HPDE6-E6E7 (cell line): ENCODE measurements at regions not wholly inside any gene's neighbourhood (a gene's known extent, or its start where the extent isn't known, plus 50 kb on each side); places are given as distances from the start of the nearest gene placed in this dataset.

ENCODE experiments used
- DNase-seq: peaks from one replicate; pipeline ENCODE4 v3.0.0; 2011; ENCODE audit warnings: missing footprints; ENCODE audit errors: extremely low spot score

DNA sequence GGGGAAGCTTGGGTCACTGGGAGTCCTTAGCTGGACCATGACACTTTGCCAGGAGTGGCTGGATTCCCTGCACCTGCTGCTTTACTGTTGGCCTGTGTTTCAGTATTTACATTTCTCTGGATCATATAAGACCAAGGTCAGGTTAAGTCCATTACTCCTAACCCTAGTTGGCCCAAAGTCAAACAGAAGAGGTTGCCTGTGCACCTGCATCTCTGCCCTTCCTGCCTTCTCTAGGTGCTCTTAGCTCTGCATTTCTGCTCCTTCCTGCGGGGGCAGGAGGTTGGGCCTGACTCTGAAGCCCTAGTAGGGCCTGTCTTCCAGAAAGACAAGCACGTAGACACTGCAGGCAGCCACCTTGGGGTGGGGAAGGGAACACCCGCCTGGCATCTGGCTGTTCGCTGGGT lies 124.3 kb downstream of the RPLP1 start:
- DNase-seq = no peak

DNA sequence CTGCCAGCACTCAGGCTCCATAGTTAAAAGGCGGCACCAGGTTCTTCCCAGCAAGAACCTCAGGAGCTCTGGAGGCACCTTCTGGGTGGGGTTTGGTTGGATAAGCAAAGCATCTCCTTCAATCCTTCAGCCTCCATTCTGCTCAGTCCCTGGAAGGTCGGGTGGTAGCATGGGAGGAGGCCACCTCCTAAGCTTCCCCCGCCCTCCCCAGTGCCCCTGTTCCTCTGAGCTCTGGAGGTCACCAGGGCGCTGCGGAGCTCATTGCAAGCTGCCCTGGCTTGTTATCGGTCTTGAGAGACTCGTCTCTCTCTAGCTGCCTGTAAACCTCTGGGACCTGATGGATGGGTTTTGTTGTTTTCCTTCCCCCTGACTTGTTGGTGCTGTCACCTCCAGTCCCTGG lies 124.8 kb downstream of the RPLP1 start:
- DNase-seq = no peak

DNA sequence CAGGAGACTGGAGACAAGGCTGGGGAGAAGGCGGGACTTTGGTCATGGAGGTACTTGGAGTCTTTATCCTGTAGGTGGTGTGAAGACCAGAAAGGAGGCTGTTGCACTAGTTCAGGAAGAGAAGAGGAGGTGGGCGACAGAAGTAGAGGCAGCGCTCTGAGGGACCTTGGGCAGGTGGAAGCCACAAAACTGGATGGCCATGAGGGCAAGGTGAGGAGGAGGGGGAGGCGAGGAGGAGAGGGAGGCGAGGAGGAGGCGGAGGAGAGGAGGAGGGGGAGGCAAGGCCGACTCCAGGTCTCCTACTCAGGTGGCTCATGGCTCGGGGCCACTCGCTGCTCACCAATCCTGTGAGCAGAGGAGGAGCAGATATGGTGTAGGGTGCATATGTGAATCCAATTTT lies 125.6 kb downstream of the RPLP1 start:
- no peak for DNase-seq

DNA sequence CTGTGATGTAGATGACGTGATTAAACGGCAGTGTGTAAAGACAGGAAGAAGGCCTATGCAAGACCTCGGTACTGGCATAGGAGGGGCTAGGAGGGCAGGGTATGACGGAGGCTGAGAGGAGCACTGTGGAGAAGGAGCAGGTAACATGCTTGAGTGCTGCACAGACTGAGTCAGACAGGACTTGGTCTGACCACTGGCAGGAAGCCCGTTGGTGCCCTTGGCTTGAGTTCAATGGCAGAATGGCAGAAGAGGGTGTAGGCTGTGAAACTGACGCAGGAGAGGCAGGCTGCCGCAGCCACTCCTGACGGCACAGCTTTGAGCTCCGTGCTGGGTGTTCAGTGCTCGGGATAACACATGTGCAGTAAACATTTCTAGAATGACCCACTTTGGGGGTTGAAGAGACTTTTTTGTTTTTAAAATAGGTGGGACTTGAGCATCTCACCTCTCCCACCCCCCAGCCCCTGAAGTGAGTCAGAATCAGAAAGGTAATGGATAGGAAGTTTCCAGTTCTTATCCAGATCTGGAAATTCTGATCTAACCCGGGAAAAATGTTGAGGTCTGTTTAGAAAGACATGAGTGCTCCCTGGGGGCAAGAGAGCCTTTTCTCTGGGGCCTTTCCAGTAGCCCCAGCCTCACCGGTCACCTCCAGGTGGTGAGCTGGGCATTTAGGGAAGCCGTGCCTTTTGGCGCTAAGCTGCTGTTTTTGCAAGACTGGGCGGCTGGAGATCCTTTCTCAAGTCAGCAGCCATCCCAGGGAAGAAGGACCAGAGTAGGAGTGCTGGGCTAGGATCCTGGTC lies 126.4 kb downstream of the RPLP1 start:
- DNase-seq = peak; percentile 60

DNA sequence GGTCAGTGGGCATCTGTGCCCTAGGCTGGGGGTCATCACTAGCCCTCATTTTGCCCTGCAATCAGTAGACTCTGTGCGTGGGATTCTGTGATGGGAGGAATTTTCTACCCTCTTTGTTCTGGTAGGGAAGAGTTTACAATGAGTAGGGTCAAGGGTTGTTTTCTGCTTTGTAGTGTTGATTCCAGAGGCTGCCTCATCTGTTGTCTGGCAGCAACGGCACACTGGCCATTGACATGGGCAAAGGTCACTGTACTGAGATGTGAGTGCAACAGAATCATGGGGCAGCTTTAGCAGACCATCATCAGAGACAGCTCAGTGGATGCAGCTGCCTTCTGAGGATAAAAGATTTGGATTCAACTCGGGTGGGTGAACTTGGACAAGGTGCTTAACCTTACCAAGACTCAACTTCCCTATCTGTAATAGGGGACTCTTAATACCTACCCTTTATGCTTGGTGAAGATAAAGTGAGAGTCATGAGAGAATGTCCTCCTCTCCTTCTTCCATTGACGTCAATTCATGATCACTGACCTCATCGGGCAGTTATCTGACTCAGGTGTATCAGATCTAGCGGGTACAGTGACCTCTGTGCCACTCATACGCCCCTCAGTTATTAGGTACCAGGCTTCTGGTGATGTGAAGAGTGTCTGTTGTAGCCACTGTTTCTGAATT lies 127.5 kb downstream of the RPLP1 start:
- DNase-seq = no peak

DNA sequence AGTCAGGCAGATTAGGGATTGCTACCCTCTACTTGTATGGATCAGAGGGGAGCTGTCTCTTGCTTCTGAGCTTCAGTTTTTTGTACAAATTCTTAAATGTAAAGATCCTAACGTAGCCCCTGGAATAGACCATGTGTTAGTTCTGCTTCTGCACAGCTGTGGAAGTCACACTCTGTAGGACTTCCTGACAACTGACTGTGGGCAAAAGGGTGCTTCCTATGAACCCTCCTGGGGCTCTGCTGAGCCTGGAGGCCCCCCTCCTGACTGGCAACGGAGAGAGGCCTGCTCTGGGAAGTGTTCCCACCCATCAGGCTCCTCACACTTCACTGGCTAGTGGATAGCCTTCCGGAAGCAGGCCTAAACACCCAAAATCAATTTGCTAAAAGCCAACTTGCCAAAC lies 131.0 kb downstream of the RPLP1 start:
- DNase-seq = no peak

DNA sequence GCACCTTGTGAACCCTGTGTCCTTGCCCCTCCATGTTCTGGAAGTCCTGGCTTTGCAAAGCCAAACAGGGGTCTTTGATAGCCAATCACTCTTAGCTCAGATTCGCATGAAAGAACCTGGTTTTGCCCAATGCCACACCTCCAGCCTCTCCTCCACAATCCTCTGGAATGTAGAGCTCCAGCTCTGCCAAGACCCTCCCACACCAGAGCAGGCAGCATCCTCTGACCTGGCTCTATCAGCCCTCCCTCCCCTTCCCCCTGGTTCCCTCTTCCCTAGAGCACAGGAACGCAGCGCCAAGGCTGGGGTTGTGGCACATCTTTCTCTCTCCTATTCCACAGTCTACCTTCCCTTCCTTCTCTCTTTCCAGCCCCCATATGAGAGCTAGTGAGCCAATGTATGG lies 133.3 kb downstream of the RPLP1 start:
- DNase-seq = no peak

DNA sequence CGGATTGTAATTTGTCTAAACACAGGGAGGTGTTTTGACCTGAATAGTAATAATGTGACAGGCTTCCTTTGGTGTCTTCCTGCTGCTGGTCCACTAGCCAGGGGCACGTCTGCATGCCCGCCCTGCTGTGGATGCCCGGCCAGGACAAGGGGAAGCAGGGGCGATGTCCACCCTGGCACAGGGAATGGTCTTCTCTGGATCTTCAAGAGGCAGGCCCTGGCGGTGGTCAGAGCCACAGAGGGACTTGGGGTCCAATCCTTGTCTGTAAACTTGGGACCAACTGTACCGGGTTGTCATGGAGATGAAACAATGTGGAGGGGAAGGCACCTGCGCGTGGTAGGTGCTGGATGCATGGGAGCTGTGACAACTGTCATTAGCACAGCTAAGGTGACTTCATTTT lies 134.1 kb downstream of the RPLP1 start:
- DNase-seq = no peak

DNA sequence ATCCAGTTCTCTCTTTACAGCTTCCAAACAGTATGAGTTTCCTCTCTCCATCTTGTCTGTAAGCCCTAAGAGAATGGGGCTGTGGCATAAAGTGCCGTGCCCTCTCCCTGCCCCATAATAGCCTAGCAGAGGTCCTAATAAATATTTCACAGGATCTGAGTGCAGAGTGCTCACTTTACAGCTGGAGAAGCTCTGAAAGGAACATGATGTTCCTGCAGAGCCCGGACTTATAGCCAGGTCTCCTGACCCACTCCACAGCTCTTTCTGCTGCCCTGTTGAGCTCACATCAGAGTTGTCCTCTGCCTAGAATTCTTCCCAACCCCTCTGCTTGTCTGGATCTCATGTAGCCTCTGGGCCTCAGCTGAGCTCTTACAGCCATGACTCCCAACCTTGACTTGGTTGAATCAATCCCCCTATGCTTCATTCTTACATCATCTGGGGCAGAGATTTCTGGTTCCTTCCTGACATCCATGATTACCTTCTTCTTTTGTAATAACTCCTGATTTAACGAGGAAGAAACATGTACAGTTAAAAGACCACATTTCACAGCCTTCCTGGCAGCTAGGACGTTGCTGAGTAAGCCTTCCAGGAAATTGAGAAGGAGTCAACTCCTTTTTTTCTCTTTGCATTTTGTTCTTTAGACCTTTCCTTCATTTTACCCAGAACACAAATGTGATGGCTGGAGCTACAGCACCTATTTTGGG lies 135.3 kb downstream of the RPLP1 start:
- DNase-seq = no peak

DNA sequence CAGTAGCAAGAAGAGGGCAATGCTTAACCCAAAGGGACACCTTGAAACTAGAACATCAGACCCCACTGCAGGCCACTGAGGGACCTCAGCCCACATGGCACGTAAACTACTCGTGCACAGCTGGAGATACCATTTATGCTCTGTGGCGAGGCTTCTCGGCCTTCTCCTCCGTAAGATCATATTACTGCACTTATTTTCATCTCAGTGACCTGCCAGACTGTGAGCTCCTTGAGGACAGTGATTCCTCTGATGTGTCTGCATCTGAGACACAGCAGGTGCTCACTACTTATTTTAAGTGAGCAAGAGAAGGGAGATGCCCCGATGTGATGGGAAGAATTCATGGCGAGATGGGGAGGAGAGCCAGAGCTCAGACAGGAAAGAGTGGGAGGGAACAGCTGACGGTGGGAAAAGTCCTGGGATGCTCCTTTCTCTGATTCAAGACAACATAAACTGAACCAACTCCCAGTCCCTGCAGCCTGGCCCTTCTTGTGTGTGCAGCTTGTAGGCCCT lies 137.6 kb downstream of the RPLP1 start:
- no peak for DNase-seq

DNA sequence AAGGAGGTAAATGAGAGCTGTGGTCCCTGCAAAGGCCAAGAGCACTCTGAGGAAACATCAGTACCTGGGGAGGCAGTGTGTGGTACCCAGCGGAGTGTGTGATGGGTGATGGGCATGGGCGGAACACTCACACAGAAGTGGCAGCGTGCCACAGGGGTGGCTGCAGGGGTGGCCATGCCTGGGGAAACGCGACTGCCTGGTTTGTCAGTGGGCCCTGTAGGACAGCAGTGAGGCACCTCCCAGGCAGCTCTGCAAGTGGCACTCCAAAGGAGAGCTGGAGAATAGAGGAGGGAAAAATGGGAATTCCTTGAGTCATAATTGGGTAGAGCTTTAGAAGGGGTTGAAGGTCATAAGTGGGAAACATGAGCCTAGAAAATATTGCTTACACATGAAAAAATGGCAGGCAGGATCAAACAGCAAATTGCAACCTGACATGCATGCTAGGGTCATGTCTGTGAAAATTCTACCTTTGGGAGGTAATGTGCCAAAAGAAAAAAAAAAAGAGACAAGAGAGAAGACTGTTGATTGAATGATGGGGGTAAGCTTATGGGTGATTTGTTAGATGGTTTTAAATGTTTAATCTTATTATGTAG lies 138.4 kb downstream of the RPLP1 start:
- DNase-seq = no peak

DNA sequence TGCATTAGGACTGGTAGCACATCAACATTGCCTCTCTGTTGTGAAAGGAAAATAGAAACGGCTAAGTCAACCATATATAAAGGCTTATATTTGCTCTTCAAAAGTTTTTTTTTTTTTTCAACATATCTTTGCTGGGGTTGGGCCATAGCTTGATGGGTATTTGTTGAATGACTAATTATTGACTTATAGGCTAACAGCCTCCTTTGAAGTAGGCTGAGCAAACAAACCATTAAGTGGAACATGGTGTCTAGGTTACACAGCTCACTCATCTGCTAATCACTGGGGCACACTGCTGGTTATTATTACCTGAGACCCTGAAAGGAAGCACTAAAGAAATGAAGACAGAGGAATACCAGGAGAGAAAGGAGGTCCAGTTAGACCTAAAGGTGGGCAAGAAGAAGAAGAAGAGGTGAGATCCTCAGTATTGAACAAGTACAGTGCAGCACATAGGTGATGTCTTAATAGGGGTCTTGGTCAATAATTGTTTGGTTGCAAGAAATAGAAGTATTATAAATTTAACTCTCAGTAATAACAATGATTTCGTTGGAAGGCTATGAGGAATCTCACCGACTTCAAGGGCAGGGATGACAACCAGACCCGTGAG lies 139.4 kb downstream of the RPLP1 start:
- DNase-seq = peak; percentile 63

DNA sequence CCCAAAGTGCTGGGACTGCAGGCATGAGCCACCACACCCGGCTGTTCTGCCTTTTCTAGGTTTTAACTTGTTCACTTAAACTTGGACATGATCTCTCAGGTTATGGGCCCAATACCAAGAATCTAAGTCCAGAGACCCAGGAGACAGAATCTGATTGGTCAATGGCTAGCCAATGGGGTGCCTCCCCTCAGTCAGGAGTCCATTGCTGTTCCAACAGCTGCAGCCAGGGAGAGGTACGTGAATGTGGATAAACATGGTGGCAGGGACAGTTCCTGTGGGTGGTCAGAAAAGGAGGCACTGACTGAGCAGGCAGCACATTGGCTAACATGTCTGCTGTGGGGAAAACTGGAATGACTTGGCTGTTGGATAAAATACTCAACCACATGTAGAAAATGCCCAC lies 140.3 kb downstream of the RPLP1 start:
- DNase-seq = no peak

DNA sequence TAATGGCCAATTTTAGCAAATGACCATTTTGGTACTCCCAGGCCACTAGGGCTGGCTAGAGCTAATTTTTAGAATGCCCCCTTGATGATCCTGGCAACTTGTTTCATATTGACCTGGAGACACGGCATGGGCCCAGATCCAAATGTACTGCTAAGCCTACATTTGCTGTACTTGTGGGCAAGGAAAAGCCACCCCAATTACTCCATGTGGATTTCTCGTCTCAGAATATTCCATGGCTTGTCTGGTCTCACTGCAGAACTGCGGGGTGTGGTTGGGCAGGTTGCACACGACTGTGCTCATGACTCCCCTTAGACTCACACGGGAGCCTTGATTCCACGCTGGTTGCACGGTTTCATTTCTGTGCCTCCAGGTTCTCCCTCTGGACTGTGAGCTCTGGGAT lies 140.9 kb downstream of the RPLP1 start:
- no peak for DNase-seq

DNA sequence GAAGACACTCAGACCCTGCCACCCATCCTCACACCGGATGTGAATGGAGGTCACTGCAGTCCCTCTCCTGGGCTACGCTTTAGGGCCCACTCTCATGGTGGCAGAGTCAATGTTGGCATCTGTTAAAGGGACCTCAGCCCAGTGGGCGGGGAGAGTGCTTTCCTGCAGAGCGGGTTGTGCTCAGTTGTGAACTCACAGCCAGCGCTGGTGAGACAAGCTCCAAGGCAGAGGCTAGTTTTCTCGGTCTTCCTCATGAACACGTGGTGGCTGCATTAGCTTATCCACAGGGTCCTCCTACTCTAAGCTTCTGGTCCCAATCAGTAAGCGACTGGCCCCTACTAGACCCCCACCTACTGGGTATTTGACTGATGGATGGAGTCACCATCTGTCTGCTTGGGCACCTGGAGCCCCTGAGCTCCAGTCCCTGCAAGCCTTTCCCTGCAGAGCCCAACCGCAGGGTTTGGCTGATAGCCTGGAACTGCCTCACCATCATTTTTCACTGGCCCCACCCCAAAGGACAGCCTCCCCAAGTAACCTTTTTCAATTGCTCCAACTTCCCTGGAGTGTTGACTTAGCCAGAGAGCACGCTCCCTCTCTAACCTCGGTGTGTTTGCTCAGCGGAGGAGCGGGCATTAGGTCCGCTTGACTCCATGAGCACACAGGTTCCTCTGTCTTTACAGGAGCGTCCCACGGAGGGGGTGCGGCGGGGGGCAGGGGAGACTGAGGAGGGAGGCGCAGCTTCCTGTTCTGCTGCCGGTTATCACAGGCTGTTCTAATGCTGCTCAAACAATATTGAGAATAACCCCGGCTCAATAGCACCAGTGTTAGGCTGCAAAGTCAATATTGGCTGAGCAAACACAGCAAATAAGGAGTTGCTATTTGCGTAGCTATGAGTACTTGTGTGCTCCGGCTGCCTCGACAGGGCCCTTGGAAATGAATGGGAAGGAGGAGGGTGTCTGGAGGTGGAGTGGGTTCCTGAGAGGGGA lies 141.7 kb downstream of the RPLP1 start:
- DNase-seq = peak; percentile 49

DNA sequence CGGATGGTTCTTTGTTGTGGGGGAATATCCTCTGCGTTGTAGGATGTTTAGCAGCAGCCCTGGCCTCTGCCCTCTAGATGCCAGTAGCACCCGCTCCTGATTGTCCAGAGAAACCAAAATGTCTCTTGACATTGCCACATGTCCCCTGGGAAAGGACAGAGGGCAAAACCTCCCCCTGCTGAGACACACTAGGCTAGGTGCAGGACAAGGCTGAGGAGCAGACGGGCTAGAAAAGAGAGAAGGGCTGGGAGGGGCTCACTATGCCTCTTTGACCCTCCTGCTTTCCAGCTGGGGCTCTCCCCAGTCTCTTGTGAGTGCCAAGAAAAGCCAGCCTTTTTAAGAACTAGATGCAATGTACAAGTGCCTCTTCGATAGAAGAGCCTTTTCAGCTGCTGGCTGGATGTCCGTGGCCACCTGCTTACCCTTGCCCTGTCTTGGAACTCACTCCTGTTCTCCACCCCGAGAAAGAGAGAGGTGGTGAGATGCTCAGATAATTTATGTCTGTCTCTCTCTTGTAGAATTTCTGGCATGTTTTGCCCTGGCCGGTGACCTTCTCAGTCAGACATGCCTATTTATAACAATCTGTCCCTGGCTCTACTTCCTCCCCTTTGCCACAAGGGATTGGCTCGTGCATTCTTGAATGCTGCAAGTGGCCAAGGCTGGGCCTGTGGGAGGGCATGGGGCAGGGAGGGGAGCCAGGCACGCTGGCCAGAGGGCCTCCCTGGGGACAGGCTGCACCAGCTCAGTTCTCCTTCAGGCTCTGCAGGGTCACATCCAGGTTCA lies 142.6 kb downstream of the RPLP1 start:
- no peak for DNase-seq

DNA sequence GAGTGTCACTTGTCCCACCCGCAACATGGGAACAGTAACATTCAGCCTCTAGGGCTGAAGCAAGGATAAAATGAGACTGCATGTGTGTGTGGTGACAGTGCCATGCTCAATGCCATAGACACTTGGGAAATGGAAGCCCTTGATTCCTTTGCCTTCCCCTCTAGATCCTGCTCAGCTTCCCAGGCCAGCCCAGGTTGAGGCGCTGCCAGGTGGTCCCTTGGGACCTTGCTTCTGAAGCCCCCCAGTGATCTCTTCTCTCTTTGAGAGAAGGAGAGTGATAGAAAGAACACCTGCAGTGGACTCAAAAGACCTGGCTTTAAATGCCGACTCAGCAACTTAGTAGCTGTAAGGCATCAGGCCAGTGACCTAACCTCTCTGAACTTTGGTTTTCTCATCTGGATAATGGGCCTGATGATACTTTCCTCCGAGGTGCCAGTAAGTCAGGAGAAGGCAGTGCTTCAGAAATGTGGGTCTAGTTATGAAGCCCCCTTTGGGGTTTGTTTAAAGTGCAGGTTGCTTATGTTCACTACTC lies 144.5 kb downstream of the RPLP1 start:
- no peak for DNase-seq

DNA sequence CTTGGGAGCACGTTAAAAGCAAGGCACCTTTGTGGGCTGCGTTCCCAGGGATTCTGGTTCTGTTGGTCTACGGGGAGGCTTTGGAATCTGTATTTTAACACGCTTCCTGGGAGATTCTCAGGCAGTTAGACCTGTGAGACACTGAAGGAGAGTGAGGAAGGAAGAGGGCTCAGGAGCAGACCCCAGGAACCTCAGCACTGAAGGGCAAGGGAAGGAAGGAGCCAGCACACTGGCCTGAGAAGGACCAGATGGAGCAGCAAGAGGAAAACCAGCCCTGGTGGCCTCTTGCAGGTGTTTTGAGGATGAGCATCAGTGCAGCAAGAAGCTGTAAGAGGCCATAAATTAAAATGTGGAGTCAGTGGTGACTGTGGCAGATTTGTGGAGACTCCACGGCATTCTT lies 146.7 kb downstream of the RPLP1 start:
- no peak for DNase-seq

DNA sequence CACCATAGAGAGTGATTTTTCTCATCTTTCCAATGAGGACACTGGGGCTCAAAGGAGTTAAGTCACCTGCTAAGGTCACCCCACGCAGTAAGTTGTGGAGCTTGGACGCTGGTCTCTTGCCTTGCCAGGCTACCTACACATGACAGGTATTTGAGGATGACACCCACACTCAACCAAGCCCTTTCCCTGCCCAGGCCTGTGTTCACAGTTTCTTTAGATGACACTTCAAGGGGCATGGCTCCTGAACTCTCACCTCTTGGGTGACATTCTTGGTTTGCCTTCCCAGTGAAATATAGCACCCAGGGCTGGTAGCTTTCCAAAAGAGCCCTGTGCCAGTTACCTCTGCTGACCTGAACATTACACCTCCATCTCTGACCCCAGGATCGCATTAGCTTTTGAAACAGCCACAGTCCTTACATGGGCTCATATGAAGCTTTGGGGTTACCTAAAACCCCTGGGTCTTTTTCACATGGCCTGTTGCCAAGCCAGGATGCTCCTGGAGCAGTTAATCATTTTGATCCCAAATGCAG lies 148.0 kb downstream of the RPLP1 start:
- no peak for DNase-seq
